ENCODE measurements at regions not wholly inside any gene's neighbourhood (a gene's known extent, or its start where the extent isn't known, plus 50 kb on each side); places are given as distances from the start of the nearest gene placed in this dataset.

DNA sequence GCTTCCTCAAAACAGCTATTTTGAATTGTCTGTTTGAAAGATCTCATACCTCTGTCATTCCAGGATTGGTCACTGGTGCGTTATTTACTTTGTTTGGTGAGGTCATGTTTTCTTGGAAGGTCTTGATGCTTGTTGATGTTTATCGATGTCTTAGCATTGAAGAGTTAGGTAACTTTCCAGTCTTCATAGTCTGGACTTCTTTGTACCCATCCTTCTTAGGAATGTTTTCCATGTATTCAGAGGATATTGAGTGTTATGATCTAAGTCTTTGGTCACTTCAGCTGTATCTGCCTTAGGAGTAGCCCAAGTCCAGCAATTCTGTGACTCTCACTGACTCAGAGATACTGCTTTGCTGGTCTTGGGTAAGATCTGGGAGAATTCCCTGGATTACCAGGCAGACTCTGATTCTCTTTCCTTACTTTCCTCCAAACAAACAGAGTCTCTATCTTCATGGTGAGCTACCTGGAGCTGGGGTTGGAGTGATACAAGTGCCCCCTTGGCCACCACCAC, 398.6 kb downstream of the ZIC4 start:
- TF ChIP-seq, protein P1, sequence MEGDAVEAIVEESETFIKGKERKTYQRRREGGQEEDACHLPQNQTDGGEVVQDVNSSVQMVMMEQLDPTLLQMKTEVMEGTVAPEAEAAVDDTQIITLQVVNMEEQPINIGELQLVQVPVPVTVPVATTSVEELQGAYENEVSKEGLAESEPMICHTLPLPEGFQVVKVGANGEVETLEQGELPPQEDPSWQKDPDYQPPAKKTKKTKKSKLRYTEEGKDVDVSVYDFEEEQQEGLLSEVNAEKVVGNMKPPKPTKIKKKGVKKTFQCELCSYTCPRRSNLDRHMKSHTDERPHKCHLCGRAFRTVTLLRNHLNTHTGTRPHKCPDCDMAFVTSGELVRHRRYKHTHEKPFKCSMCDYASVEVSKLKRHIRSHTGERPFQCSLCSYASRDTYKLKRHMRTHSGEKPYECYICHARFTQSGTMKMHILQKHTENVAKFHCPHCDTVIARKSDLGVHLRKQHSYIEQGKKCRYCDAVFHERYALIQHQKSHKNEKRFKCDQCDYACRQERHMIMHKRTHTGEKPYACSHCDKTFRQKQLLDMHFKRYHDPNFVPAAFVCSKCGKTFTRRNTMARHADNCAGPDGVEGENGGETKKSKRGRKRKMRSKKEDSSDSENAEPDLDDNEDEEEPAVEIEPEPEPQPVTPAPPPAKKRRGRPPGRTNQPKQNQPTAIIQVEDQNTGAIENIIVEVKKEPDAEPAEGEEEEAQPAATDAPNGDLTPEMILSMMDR (IDR thresholded peaks at IDR 0.05; ENCODE audit: borderline replicate concordance, extremely low read depth, low read length, poor library complexity, severe bottlenecking): no peak
- TF ChIP-seq EZH2 (IDR thresholded peaks at IDR 0.05; ENCODE audit: borderline replicate concordance, low read depth, low read length, severe bottlenecking): no peak
